Keratinocyte (primary cell): ENCODE measurements at regions not wholly inside any gene's neighbourhood (a gene's known extent, or its start where the extent isn't known, plus 50 kb on each side); places are given as distances from the start of the nearest gene placed in this dataset.

Source experiments
- EZH2 ChIP-seq: IDR thresholded peaks from one replicate; pipeline ENCODE4 v1.6.1; 2012; ENCODE audit warnings: inconsistent platforms, mild to moderate bottlenecking, low read length, moderate library complexity
- TF ChIP-seq, protein P1 (sequence below), 3 experiments: IDR thresholded peaks in 1 of 3; conservative IDR thresholded peaks in 1 of 3; optimal IDR thresholded peaks in 1 of 3; 2 replicates in 2 of 3; 3 replicates in 1 of 3; pipeline versions ENCODE3 to v1.5.1; 2011; ENCODE audit warnings: low read length in 3 of 3, mild to moderate bottlenecking in 3 of 3, moderate library complexity in 2 of 3, control low read depth in 1 of 3, inconsistent platforms in 1 of 3; ENCODE audit not compliant: insufficient read depth in 2 of 3; ENCODE audit errors: extremely low read depth in 1 of 3

DNA sequence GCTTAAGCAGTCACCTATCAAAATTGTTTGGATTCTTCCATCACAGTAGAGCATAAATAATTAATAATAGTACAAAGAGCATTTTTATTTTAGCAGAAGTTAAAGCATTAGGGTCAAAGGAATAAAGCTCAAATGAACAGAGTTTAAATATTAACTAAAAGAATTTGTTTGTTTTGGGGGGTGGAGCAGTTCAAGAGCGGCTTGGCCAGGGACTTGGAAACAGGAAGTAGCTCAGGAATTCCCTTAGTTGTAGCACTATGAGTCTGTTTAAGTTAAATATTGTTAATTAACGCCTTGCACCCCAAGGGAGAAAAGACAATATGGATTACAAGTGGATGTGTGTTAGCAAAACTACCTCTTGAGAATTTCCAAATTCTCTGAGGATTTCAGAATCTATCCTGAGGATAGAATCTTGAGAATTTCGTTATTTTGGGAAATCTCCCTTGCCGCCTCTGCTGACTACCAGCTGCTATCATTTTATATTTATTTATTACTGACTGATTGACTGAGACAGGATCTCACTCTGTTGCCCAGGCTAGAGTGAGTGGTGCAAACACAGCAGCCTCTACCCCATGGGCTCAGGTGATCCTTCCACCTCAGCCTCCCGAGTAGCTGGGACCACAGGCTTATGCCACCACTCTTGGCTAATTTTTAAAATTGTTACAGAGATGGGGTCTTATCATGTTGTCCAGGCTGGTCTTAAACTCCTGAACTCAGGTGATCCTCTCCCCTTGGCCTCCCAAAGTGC lies 96.7 kb upstream of the CHD1 start:
- TF ChIP-seq, protein P1, sequence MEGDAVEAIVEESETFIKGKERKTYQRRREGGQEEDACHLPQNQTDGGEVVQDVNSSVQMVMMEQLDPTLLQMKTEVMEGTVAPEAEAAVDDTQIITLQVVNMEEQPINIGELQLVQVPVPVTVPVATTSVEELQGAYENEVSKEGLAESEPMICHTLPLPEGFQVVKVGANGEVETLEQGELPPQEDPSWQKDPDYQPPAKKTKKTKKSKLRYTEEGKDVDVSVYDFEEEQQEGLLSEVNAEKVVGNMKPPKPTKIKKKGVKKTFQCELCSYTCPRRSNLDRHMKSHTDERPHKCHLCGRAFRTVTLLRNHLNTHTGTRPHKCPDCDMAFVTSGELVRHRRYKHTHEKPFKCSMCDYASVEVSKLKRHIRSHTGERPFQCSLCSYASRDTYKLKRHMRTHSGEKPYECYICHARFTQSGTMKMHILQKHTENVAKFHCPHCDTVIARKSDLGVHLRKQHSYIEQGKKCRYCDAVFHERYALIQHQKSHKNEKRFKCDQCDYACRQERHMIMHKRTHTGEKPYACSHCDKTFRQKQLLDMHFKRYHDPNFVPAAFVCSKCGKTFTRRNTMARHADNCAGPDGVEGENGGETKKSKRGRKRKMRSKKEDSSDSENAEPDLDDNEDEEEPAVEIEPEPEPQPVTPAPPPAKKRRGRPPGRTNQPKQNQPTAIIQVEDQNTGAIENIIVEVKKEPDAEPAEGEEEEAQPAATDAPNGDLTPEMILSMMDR (optimal IDR thresholded peaks at IDR 0.05 in 1 of 3, IDR thresholded peaks at IDR 0.05 in 1 of 3, conservative IDR thresholded peaks at IDR 0.05 in 1 of 3; ENCODE audit: extremely low read depth in 1 of 3, insufficient read depth in 2 of 3, low read length in 3 of 3): no peak
- no peak for TF ChIP-seq EZH2
